ENCODE measurements at regions not wholly inside any gene's neighbourhood (a gene's known extent, or its start where the extent isn't known, plus 50 kb on each side); places are given as distances from the start of the nearest gene placed in this dataset.

DNA sequence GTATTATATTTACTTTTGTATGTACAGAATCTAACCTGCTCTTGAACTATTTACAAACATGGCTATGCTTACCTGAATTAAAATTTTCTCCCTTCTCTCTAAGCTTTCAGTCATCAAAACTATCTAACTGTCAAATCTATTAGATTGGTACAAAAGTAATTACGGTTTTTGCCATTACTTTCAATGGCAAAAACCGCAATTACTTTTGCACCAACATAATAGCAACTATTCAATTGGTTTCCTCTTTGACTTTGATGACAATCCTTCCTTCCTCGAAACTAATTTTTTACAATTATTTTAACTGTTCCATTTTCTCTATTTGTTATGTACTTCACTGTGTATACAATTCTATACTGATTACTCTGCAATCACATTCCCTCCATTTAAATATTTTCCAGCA is 1019.4 kb upstream of the CDH2 start:
- no peak for TF ChIP-seq POLR2A (IDR thresholded peaks at IDR 0.05)
- TF ChIP-seq, protein P1, sequence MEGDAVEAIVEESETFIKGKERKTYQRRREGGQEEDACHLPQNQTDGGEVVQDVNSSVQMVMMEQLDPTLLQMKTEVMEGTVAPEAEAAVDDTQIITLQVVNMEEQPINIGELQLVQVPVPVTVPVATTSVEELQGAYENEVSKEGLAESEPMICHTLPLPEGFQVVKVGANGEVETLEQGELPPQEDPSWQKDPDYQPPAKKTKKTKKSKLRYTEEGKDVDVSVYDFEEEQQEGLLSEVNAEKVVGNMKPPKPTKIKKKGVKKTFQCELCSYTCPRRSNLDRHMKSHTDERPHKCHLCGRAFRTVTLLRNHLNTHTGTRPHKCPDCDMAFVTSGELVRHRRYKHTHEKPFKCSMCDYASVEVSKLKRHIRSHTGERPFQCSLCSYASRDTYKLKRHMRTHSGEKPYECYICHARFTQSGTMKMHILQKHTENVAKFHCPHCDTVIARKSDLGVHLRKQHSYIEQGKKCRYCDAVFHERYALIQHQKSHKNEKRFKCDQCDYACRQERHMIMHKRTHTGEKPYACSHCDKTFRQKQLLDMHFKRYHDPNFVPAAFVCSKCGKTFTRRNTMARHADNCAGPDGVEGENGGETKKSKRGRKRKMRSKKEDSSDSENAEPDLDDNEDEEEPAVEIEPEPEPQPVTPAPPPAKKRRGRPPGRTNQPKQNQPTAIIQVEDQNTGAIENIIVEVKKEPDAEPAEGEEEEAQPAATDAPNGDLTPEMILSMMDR (IDR thresholded peaks at IDR 0.05) = no peak
